MCF 10A (cell line): ENCODE measurements at regions not wholly inside any gene's neighbourhood (a gene's known extent, or its start where the extent isn't known, plus 50 kb on each side); places are given as distances from the start of the nearest gene placed in this dataset.

Experiments used
- BruUV-seq: library from RNA; stranded (reverse); fragments of 400-500 nt; replicated peaks from 2 replicates; lab custom pipeline; 2021; lab: Mats Ljungman, UMichigan
- CTCF ChIA-PET: fragments of 300-600 bp; sonication (Branson Sonifier 250); formaldehyde crosslinking; extraction: SDS; loops from one replicate; lab custom pipeline; 2021; ENCODE audit warnings: antibody characterized with exemption, inconsistent platforms; lab: Yijun Ruan, JAX
- POLR2A ChIA-PET: fragments of 300-600, 350-650 bp; sonication (Branson Sonifier 250); formaldehyde crosslinking; extraction: SDS; loops from one replicate; lab custom pipeline; 2020; ENCODE audit warnings: antibody characterized with exemption, inconsistent platforms; lab: Yijun Ruan, JAX
- DNase-seq: peaks from one replicate; pipeline ENCODE4 v3.0.0-alpha.2; 2018; ENCODE audit not compliant: unreplicated experiment
- H3K27ac Mint-ChIP-seq: one replicate; pipeline ENCODE4 v1.8.0; 2022; ENCODE audit warnings: mild to moderate bottlenecking, low read depth, mixed read lengths; ENCODE audit not compliant: unreplicated experiment
- H3K27me3 Mint-ChIP-seq: one replicate; pipeline ENCODE4 v1.8.0; 2022; ENCODE audit warnings: mixed read lengths; ENCODE audit not compliant: insufficient read depth, unreplicated experiment
- H3K36me3 Mint-ChIP-seq: one replicate; pipeline ENCODE4 v1.8.0; 2022; ENCODE audit warnings: mild to moderate bottlenecking, moderate library complexity, mixed read lengths; ENCODE audit not compliant: insufficient read depth, unreplicated experiment
- H3K4me1 Mint-ChIP-seq: one replicate; pipeline ENCODE4 v1.8.0; 2022; ENCODE audit warnings: mixed read lengths; ENCODE audit not compliant: insufficient read depth, unreplicated experiment
- H3K4me3 Mint-ChIP-seq: one replicate; pipeline ENCODE4 v1.8.0; 2022; ENCODE audit warnings: mild to moderate bottlenecking, moderate library complexity, mixed read lengths; ENCODE audit not compliant: unreplicated experiment
- H3K9me3 Mint-ChIP-seq: one replicate; pipeline ENCODE4 v1.8.0; 2022; ENCODE audit warnings: mixed read lengths; ENCODE audit not compliant: unreplicated experiment
- CTCF ChIP-seq: fragments of 200-600 bp; IDR thresholded peaks from one replicate; pipeline ENCODE4 v1.8.0; 2022; ENCODE audit warnings: antibody characterized with exemption, mild to moderate bottlenecking; ENCODE audit not compliant: unreplicated experiment
- intact Hi-C: fragments of 100-400 bp; cut with micrococcal nuclease; formaldehyde crosslinking; loops from 2 replicates; pipeline ENCODE4 v1.14.1; 2022

GRCh38 chr6:159430323-159430722, 261.1 kb downstream of the FNDC1 start:
- TF ChIP-seq CTCF = no peak
- no peaks in the 10 kb centered on the region for H3K4me1 Mint-ChIP-seq
- ChIA-PET POLR2A (no interaction called here), CTCF (no interaction called here)
- no TSS peak for BruUV-seq
- intact Hi-C loops = no loop called here
- DNase-seq = no peak
- no peaks in the 10 kb centered on the region for H3K36me3 Mint-ChIP-seq
- peaks cover 29% of the 10 kb centered on the region for H3K27me3 Mint-ChIP-seq
- no peak overlapping the region for H3K4me3 Mint-ChIP-seq
- H3K9me3 Mint-ChIP-seq = peaks cover 15% of the 10 kb centered on the region
- no peak overlapping the region for H3K27ac Mint-ChIP-seq

GRCh38 chr6:159429433-159429832, 260.2 kb downstream of the FNDC1 start:
- intact Hi-C loops = no loop called here
- ChIA-PET POLR2A (no interaction called here), CTCF (interaction anchor here (0.7 kb wide), 1 partner anchor 180 kb away, joined by 4 read pairs; no protein-coding TSS in a partner anchor)
- no peak overlapping the region for H3K4me3 Mint-ChIP-seq
- no peak for DNase-seq
- H3K27ac Mint-ChIP-seq = no peak overlapping the region
- peaks cover 7% of the 10 kb centered on the region for H3K9me3 Mint-ChIP-seq
- H3K4me1 Mint-ChIP-seq = no peaks in the 10 kb centered on the region
- no TSS peak for BruUV-seq
- H3K27me3 Mint-ChIP-seq = peaks cover 24% of the 10 kb centered on the region
- no peaks in the 10 kb centered on the region for H3K36me3 Mint-ChIP-seq
- no peak for TF ChIP-seq CTCF

- Mint-ChIP-seq H3K36me3 (no peaks in the 10 kb centered on the region), H3K27me3 (peaks cover 24% of the 10 kb centered on the region), H3K4me3 (no peak overlapping the region), H3K27ac (no peak overlapping the region), H3K9me3 (no peaks in the 10 kb centered on the region), H3K4me1 (no peaks in the 10 kb centered on the region)
- no peak for DNase-seq
- intact Hi-C loops = no loop called here
- ChIA-PET POLR2A (interaction anchor here (0.9 kb wide), 1 partner anchor 14 kb away, joined by 3 read pairs; no protein-coding TSS in a partner anchor), CTCF (no interaction called here)
- no peak for TF ChIP-seq CTCF
- BruUV-seq = no TSS peak
Observed at GRCh38 chr6:159427771-159428170, 258.6 kb downstream of the FNDC1 start.

GRCh38 chr6:159427335-159427734, 258.1 kb downstream of the FNDC1 start:
- ChIA-PET CTCF (no interaction called here), POLR2A (no interaction called here)
- Mint-ChIP-seq H3K4me1 (no peaks in the 10 kb centered on the region), H3K27me3 (peaks cover 24% of the 10 kb centered on the region), H3K36me3 (no peaks in the 10 kb centered on the region), H3K27ac (no peak overlapping the region), H3K9me3 (no peaks in the 10 kb centered on the region), H3K4me3 (no peak overlapping the region)
- intact Hi-C loops = no loop called here
- BruUV-seq = no TSS peak
- DNase-seq = no peak
- no peak for TF ChIP-seq CTCF
